HepG2 (cell line): ENCODE measurements at regions not wholly inside any gene's neighbourhood (a gene's known extent, or its start where the extent isn't known, plus 50 kb on each side); places are given as distances from the start of the nearest gene placed in this dataset.

Experiments used
- ATAC-seq: fragments of 200-7000 bp; cut with Tn5 transposase; 3 replicates; pipeline ENCODE4 v1.9.1; 2020; ENCODE audit warnings: mild to moderate bottlenecking, moderate library complexity
- BruUV-seq: library from RNA; stranded (reverse); fragments of 400-500 nt; replicated peaks from 2 replicates; lab custom pipeline; 2021; lab: Mats Ljungman, UMichigan
- CTCF ChIA-PET: fragments of 300-600 bp; formaldehyde crosslinking; extraction: SDS; loops from one replicate; lab custom pipeline; 2021; ENCODE audit warnings: low total read pairs, inconsistent platforms, low intra/inter-chr PET ratio; lab: Yijun Ruan, JAX
- POLR2A ChIA-PET: fragments of 350-600 bp; sonication (Branson Sonifier 250); formaldehyde crosslinking; loops from one replicate; lab custom pipeline; 2020; ENCODE audit warnings: antibody characterized with exemption, inconsistent platforms; lab: Yijun Ruan, JAX
- DNase-seq: peaks from one replicate; pipeline ENCODE4 v3.0.0-alpha.2; 2015; ENCODE audit warnings: low spot score
- FAIRE-seq: peaks from 3 replicates; lab custom pipeline; 2011; peaks lifted over from hg19 to GRCh38; lab: Jason Lieb, UNC
- H2AFZ ChIP-seq: one replicate; pipeline ENCODE4 v1.6.1; 2011; ENCODE audit warnings: low read length, inconsistent platforms
- H3K27ac ChIP-seq: fragments of 300-600 bp; 3 replicates; pipeline ENCODE4 v1.8.0; 2011; ENCODE audit warnings: mixed run types, mild to moderate bottlenecking, mixed read lengths, low read length, inconsistent platforms; ENCODE audit not compliant: insufficient read depth; ENCODE audit errors: extremely low read length
- H3K27me3 ChIP-seq, 2 experiments: fragments of 200-600 bp in 1 of 2; 2 replicates in 1 of 2; 3 replicates in 1 of 2; pipeline versions ENCODE4 v1.6.0 to v1.8.0; 2011; ENCODE audit warnings: low read length in 2 of 2, mild to moderate bottlenecking in 2 of 2, moderate library complexity in 2 of 2, inconsistent platforms in 1 of 2; ENCODE audit not compliant: insufficient read depth in 2 of 2, control insufficient read depth in 1 of 2
- H3K36me3 ChIP-seq, 2 experiments: fragments of 200-600 bp in 1 of 2; replicated peaks in 1 of 2; 2 replicates in 1 of 2; 3 replicates in 1 of 2; pipeline versions ENCODE4 v1.5.1 to v1.8.0; 2011; ENCODE audit warnings: low read length in 2 of 2, inconsistent platforms in 1 of 2; ENCODE audit not compliant: insufficient read depth in 2 of 2, control insufficient read depth in 1 of 2
- H3K4me1 ChIP-seq: 2 replicates; pipeline ENCODE4 v1.5.1; 2012; ENCODE audit warnings: low read length, inconsistent platforms; ENCODE audit not compliant: insufficient read depth
- H3K4me2 ChIP-seq: 2 replicates; pipeline ENCODE4 v1.6.0; 2011; ENCODE audit warnings: low read depth, low read length, inconsistent platforms
- H3K4me3 ChIP-seq, 3 experiments: fragments of 200-600 bp in 1 of 3; sonication (generic), shearing (Covaris generic) in 1 of 3; replicated peaks in 1 of 3; 2 replicates each; pipeline ENCODE4 v1.5.1; 2011 to 2016; ENCODE audit warnings: low read length in 3 of 3, inconsistent platforms in 2 of 3, low read depth in 2 of 3, mild to moderate bottlenecking in 2 of 3, control low read depth in 1 of 3, mixed read lengths in 1 of 3; ENCODE audit not compliant: insufficient read depth in 1 of 3
- H3K79me2 ChIP-seq: one replicate; pipeline ENCODE4 v1.6.1; 2011; ENCODE audit warnings: low read length, inconsistent platforms; ENCODE audit not compliant: insufficient read depth
- H3K9ac ChIP-seq: 2 replicates; pipeline ENCODE4 v1.6.0; 2011; ENCODE audit warnings: mild to moderate bottlenecking, low read depth, low read length, inconsistent platforms; ENCODE audit not compliant: insufficient read depth
- H3K9me3 ChIP-seq: 2 replicates; pipeline ENCODE4 v1.5.1; 2012; ENCODE audit warnings: mild to moderate bottlenecking, low read length
- H4K20me1 ChIP-seq: 2 replicates; pipeline ENCODE4 v1.6.0; 2011; ENCODE audit warnings: inconsistent platforms, mild to moderate bottlenecking, low read length, moderate library complexity; ENCODE audit not compliant: insufficient read depth
- ARID4A ChIP-seq: sonication (generic); formaldehyde crosslinking; IDR thresholded peaks from 2 replicates; pipeline ENCODE4 v1.5.0; 2020; ENCODE audit warnings: mild to moderate bottlenecking, missing genetic modification reagents, borderline replicate concordance
- FIP1L1 ChIP-seq: fragments of 200-400 bp; formaldehyde crosslinking; IDR thresholded peaks from 2 replicates; pipeline ENCODE4 v1.6.1; 2018; ENCODE audit warnings: low read depth, mild to moderate bottlenecking, low read length, moderate library complexity, borderline replicate concordance; ENCODE audit not compliant: insufficient read depth
- HNRNPH1 ChIP-seq: fragments of 200-400 bp; formaldehyde crosslinking; optimal IDR thresholded peaks from 2 replicates; pipeline ENCODE3; 2017; ENCODE audit warnings: mild to moderate bottlenecking, low read depth, low read length
- MAFF ChIP-seq: IDR thresholded peaks from 2 replicates; pipeline ENCODE4 v1.6.1; 2011; ENCODE audit warnings: low read depth, low read length, improper control_type of control experiment
- PRDM10 ChIP-seq: sonication (generic); formaldehyde crosslinking; IDR thresholded peaks from 2 replicates; pipeline ENCODE4 v1.4.0; 2020; ENCODE audit warnings: low read depth, missing genetic modification reagents
- SSRP1 ChIP-seq: IDR thresholded peaks from 2 replicates; pipeline ENCODE4 v1.6.1; 2016; ENCODE audit warnings: control low read depth
- TRIM24 ChIP-seq: sonication (generic); formaldehyde crosslinking; IDR thresholded peaks from 2 replicates; pipeline ENCODE4 v1.8.0; 2022; ENCODE audit warnings: mild to moderate bottlenecking, missing genetic modification reagents
- ZC3H4 ChIP-seq: sonication (generic); formaldehyde crosslinking; IDR thresholded peaks from 2 replicates; pipeline ENCODE4 v1.4.0; 2020; ENCODE audit warnings: missing genetic modification reagents, borderline replicate concordance
- ZIK1 ChIP-seq: sonication (generic); formaldehyde crosslinking; IDR thresholded peaks from 2 replicates; pipeline ENCODE4 v1.5.0; 2020; ENCODE audit warnings: mild to moderate bottlenecking, low read depth, missing genetic modification reagents, borderline replicate concordance
- ZNF138 ChIP-seq: sonication (generic); formaldehyde crosslinking; IDR thresholded peaks from 2 replicates; pipeline ENCODE4 v1.5.0; 2020; ENCODE audit warnings: mild to moderate bottlenecking, low read depth, missing genetic modification reagents
- ZNF337 ChIP-seq: sonication (generic); formaldehyde crosslinking; IDR thresholded peaks from 2 replicates; pipeline ENCODE4 v1.5.1; 2020; ENCODE audit warnings: missing genetic modification reagents, low read depth, mild to moderate bottlenecking, borderline replicate concordance
- ZNF414 ChIP-seq: sonication (generic); formaldehyde crosslinking; IDR thresholded peaks from 2 replicates; pipeline ENCODE4 v1.5.0; 2020; ENCODE audit warnings: missing genetic modification reagents
- ZNF781 ChIP-seq: sonication (generic); formaldehyde crosslinking; IDR thresholded peaks from 2 replicates; pipeline ENCODE4 v1.5.1; 2020; ENCODE audit warnings: borderline replicate concordance, mild to moderate bottlenecking, missing genetic modification reagents; ENCODE audit errors: not compliant biosample characterization
- WGBS: methylation state at CpG from one replicate; pipeline ENCODE4 v1.1.6; 2017; ENCODE audit warnings: low lambda C conversion rate; 5-methylcytosine and 5-hydroxymethylcytosine counted together
- in situ Hi-C: cut with HindIII; loops from 2 replicates; pipeline ENCODE4 v1.10.0; 2017; ENCODE audit warnings: low pct_unique_long_range_greater_than_20kb; ENCODE audit not compliant: extremely low pct_ligation_motif_present
- intact Hi-C: fragments of 100-400 bp; cut with micrococcal nuclease; formaldehyde crosslinking; loops from one replicate; pipeline ENCODE4 v1.10.0; 2022; ENCODE audit not compliant: unreplicated experiment

GRCh38 chr6:113308266-113308665 lies 548.9 kb upstream of the MARCKS start:
- no peaks in the 10 kb centered on the region for H4K20me1 ChIP-seq
- no peaks in the 10 kb centered on the region for H3K27me3 ChIP-seq
- no peaks in the 10 kb centered on the region for H3K79me2 ChIP-seq
- H3K4me3 ChIP-seq: no peak overlapping the region
- POLR2A ChIA-PET: interaction anchor here (0.6 to 1.2 kb wide), 2 partner anchors 334 to 550 kb away, joined by 3 to 6 read pairs; no protein-coding TSS in a partner anchor
- H3K36me3 ChIP-seq: no peaks in the 10 kb centered on the region
- no peak overlapping the region for H3K9ac ChIP-seq
- BruUV-seq: no TSS peak
- H3K27ac ChIP-seq: no peak overlapping the region
- H3K9me3 ChIP-seq: no peaks in the 10 kb centered on the region
- CTCF ChIA-PET: no interaction called here
- no peak for FAIRE-seq
- no peak for DNase-seq
- peaks cover 9% of the 10 kb centered on the region; the same call in 1 of the 2 replicates for H3K4me1 ChIP-seq
- intact Hi-C loops: loop anchor here (5.0 kb wide), 2 partner anchors 84 to 334 kb away; no protein-coding TSS in a partner anchor
- in situ Hi-C loops: loop anchor here (5.0 kb wide), 1 partner anchor 549 kb away; the partner anchor contains the start of gene MARCKS
- 53% methylated on average over 2 of the region's 2 CpGs for WGBS
- no peak overlapping the region for H3K4me2 ChIP-seq
- no peak for TF ChIP-seq MAFF
- no peak for TF ChIP-seq ZNF781
- TF ChIP-seq FIP1L1: no peak
- TF ChIP-seq ZNF414 (CRISPR knock-in tag): no peak
- no peak for TF ChIP-seq TRIM24 (CRISPR knock-in tag)
- no peak for TF ChIP-seq ZIK1 (CRISPR knock-in tag)
- no peak for TF ChIP-seq ZC3H4 (CRISPR knock-in tag)
- no peak for TF ChIP-seq ZNF138
- TF ChIP-seq ARID4A (CRISPR knock-in tag): no peak
- no peak for TF ChIP-seq HNRNPH1
- TF ChIP-seq PRDM10 (CRISPR knock-in tag): no peak
- TF ChIP-seq SSRP1 (CRISPR knock-in tag): no peak
- no peak for TF ChIP-seq ZNF337 (CRISPR knock-in tag)
- H2AFZ ChIP-seq: no peak overlapping the region
- no peak for ATAC-seq
